Activated T-cell treated with anti-CD3 and anti-CD28 coated beads, Interleukin-2, amount 50 U/mL, for 1 hour (primary cell): ENCODE measurements at regions not wholly inside any gene's neighbourhood (a gene's known extent, or its start where the extent isn't known, plus 50 kb on each side); places are given as distances from the start of the nearest gene placed in this dataset.
"Not testable (repeated sequence)": the region's sequence is repeated elsewhere in the genome, so short reads cannot be mapped to it uniquely, and the experiment has no call there.

ENCODE experiments used
- DNase-seq: peaks from one replicate; pipeline ENCODE4 v3.0.0-alpha.2; 2020

GRCh38 chr13:58235454-58235853, 603.9 kb downstream of the PCDH17 start:
- DNase-seq: no peak

- no peak for DNase-seq
Observed at GRCh38 chr13:58238972-58239773, 607.6 kb downstream of the PCDH17 start.

GRCh38 chr13:58239774-58240268, 608.3 kb downstream of the PCDH17 start:
- no peak for DNase-seq

- DNase-seq: no peak
Observed at GRCh38 chr13:58247080-58247479, 615.5 kb downstream of the PCDH17 start.

- DNase-seq: no peak
Observed at GRCh38 chr13:58254943-58255342, 623.4 kb downstream of the PCDH17 start.

GRCh38 chr13:58266271-58266670, 634.7 kb downstream of the PCDH17 start:
- DNase-seq: no peak

GRCh38 chr13:58298556-58299135, 667.1 kb downstream of the PCDH17 start:
- no peak for DNase-seq

- no peak for DNase-seq
Observed at GRCh38 chr13:58300224-58300623, 668.7 kb downstream of the PCDH17 start.

- no peak for DNase-seq
Observed at GRCh38 chr13:58300974-58301681, 669.6 kb downstream of the PCDH17 start.

- no peak for DNase-seq
Observed at GRCh38 chr13:58302349-58302748, 670.8 kb downstream of the PCDH17 start.

GRCh38 chr13:58306062-58306461, 674.5 kb downstream of the PCDH17 start:
- DNase-seq: no peak

- DNase-seq: no peak
Observed at GRCh38 chr13:58313219-58313618, 681.7 kb downstream of the PCDH17 start.

- DNase-seq: no peak
Observed at GRCh38 chr13:58318495-58319167, 687.1 kb downstream of the PCDH17 start.

- no peak for DNase-seq
Observed at GRCh38 chr13:58324161-58324560, 692.6 kb downstream of the PCDH17 start.

GRCh38 chr13:58329746-58330145, 698.2 kb downstream of the PCDH17 start:
- DNase-seq: no peak

- DNase-seq: no peak
Observed at GRCh38 chr13:58340895-58341294, 709.4 kb downstream of the PCDH17 start.

- DNase-seq: no peak
Observed at GRCh38 chr13:58341318-58341717, 709.8 kb downstream of the PCDH17 start.

GRCh38 chr13:58343076-58343475, 711.5 kb downstream of the PCDH17 start:
- DNase-seq: no peak

- not testable (repeated sequence) for DNase-seq
Observed at GRCh38 chr13:58352100-58352499, 720.6 kb downstream of the PCDH17 start.

GRCh38 chr13:58369936-58370335, 738.4 kb downstream of the PCDH17 start:
- DNase-seq: no peak

- no peak for DNase-seq
Observed at GRCh38 chr13:58376349-58376748, 744.8 kb downstream of the PCDH17 start.

GRCh38 chr13:58376775-58377174, 745.2 kb downstream of the PCDH17 start:
- DNase-seq: no peak

GRCh38 chr13:58379221-58379620, 747.7 kb downstream of the PCDH17 start:
- DNase-seq: no peak
